GM06990 (cell line): ENCODE measurements at regions not wholly inside any gene's neighbourhood (a gene's known extent, or its start where the extent isn't known, plus 50 kb on each side); places are given as distances from the start of the nearest gene placed in this dataset.

Experiments
- DNase-seq: peaks from one replicate; pipeline ENCODE4 v3.0.0-alpha.2; 2011; ENCODE audit not compliant: insufficient read length; ENCODE audit errors: extremely low read depth
- H3K27me3 ChIP-seq: replicated peaks from 2 replicates; pipeline ENCODE4 v1.6.0; 2011; ENCODE audit warnings: low read length; ENCODE audit not compliant: control insufficient read depth, insufficient read depth
- H3K36me3 ChIP-seq: 2 replicates; pipeline ENCODE4 v1.5.1; 2011; ENCODE audit warnings: low read length; ENCODE audit not compliant: control insufficient read depth, insufficient read depth
- H3K4me3 ChIP-seq: replicated peaks from 2 replicates; pipeline ENCODE4 v1.5.1; 2011; ENCODE audit warnings: low read depth, mild to moderate bottlenecking, control low read depth, low read length
- CTCF ChIP-seq: IDR thresholded peaks from 2 replicates; pipeline ENCODE4 v1.5.1; 2011; ENCODE audit warnings: low read length, control low read depth, mild to moderate bottlenecking, inconsistent platforms; ENCODE audit not compliant: insufficient read depth, poor library complexity, severe bottlenecking

DNA sequence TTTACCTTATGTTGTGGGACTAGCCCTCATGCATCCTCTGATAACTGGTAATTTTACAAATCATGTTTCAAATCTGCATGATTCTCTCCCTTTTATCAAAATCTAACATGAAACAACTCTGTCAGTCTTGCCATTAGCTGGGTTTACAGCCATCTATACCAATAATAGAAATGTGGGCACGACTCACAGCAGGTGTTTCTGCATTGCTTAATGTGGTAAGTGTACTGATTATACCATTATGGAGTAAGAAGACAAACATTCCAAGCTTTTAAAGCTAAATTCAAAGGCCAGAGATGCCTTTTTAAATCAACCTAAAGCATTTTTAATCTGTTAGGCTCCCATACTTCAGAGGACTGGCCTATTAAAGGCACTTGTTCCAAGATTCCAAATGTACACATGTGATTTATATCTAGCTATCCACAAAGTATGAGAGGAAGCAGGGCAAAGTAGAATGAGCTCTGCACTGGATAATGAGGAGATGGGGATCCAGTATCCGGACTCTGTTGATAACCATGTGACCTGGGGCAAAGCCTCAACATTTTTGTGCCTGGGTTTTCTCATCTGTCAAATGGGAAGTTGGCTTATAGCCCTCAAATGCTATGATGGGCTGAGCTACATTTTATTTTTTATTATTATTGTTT lies 52.3 kb upstream of the FUT8 start:
- DNase-seq, result no peak
- Histone ChIP-seq H3K4me3 (no peak overlapping the region), H3K27me3 (no peaks in the 10 kb centered on the region), H3K36me3 (no peaks in the 10 kb centered on the region)
- TF ChIP-seq CTCF, result no peak

DNA sequence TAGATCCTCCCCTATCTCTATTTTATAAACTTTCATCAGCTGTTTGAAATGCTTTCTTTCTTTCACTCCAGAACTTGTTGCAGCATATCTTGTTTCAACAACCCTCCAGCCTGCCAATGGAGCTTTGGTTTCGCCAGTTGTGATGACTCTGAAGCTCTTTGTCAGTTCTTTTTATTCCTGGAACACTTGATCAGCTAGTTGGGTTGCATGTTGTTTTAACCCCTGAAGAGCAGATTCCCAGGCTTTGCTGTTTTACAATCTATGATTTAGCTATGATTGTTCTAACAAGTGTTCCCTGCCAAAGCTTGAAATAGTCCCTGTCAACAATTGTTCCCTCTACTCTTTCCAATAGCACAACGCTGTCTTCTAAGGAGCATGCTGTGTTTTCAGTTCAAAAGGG lies 50.6 kb upstream of the FUT8 start:
- H3K36me3 ChIP-seq, result no peaks in the 10 kb centered on the region
- no peak for TF ChIP-seq CTCF
- no peak overlapping the region for H3K4me3 ChIP-seq
- no peak for DNase-seq
- no peaks in the 10 kb centered on the region for H3K27me3 ChIP-seq
